IMR-90 (cell line): ENCODE measurements at regions not wholly inside any gene's neighbourhood (a gene's known extent, or its start where the extent isn't known, plus 50 kb on each side); places are given as distances from the start of the nearest gene placed in this dataset.

Experiments
- ATAC-seq: fragments of 200-7000 bp; cut with Tn5 transposase; 2 replicates; pipeline ENCODE4 v1.9.1; 2020; ENCODE audit warnings: low read depth, mild to moderate bottlenecking, moderate library complexity
- BruUV-seq: library from RNA; stranded (reverse); fragments of 400-500 nt; replicated peaks from 2 replicates; lab custom pipeline; 2021; lab: Mats Ljungman, UMichigan
- CTCF ChIA-PET: fragments of 300-600 bp; formaldehyde crosslinking; extraction: SDS; loops from one replicate; lab custom pipeline; 2021; ENCODE audit warnings: antibody characterized with exemption; lab: Yijun Ruan, JAX
- POLR2A ChIA-PET: fragments of 300-600 bp; sonication (Branson Sonifier 250); formaldehyde crosslinking; loops from one replicate; lab custom pipeline; 2022; ENCODE audit warnings: antibody characterized with exemption; ENCODE audit not compliant: unreplicated experiment; lab: Charles Lee
- DNase-seq: peaks from one replicate; pipeline ENCODE4 v3.0.0; 2013
- H2AFZ ChIP-seq: replicated peaks from 2 replicates; pipeline ENCODE3; 2013; ENCODE audit warnings: low read length, mild to moderate bottlenecking; ENCODE audit not compliant: poor library complexity
- H2AK5ac ChIP-seq: 2 replicates; pipeline ENCODE4 v1.6.1; 2013; ENCODE audit warnings: low read depth, low read length, inconsistent platforms
- H2AK9ac ChIP-seq: replicated peaks from 2 replicates; pipeline ENCODE3; 2013; ENCODE audit warnings: mild to moderate bottlenecking, low read depth, low read length, moderate library complexity; ENCODE audit not compliant: poor library complexity
- H2BK120ac ChIP-seq: 2 replicates; pipeline ENCODE4 v1.6.1; 2013; ENCODE audit warnings: low read depth, low read length, inconsistent platforms
- H2BK15ac ChIP-seq: 3 replicates; pipeline ENCODE4 v1.6.1; 2013; ENCODE audit warnings: low read depth, low read length, inconsistent platforms
- H2BK20ac ChIP-seq: 2 replicates; pipeline ENCODE4 v1.6.1; 2013; ENCODE audit warnings: low read depth, mild to moderate bottlenecking, inconsistent platforms, low read length, moderate library complexity
- H2BK5ac ChIP-seq: 2 replicates; pipeline ENCODE4 v1.6.1; 2013; ENCODE audit warnings: mild to moderate bottlenecking, low read depth, low read length, inconsistent platforms; ENCODE audit not compliant: poor library complexity, severe bottlenecking
- H3K14ac ChIP-seq: replicated peaks from 2 replicates; pipeline ENCODE4 v1.6.1; 2013; ENCODE audit warnings: low read depth, low read length, inconsistent platforms
- H3K18ac ChIP-seq: 2 replicates; pipeline ENCODE4 v1.6.1; 2013; ENCODE audit warnings: low read depth, low read length, control low read depth
- H3K23ac ChIP-seq: 2 replicates; pipeline ENCODE4 v1.6.1; 2013; ENCODE audit warnings: low read depth, low read length, inconsistent platforms
- H3K27ac ChIP-seq: 2 replicates; pipeline ENCODE4 v1.5.1; 2013; ENCODE audit warnings: mild to moderate bottlenecking, control low read depth, low read length; ENCODE audit not compliant: insufficient read depth
- H3K27me3 ChIP-seq: 2 replicates; pipeline ENCODE4 v1.6.1; 2013; ENCODE audit warnings: low read length; ENCODE audit not compliant: control insufficient read depth, insufficient read depth
- H3K36me3 ChIP-seq: 2 replicates; pipeline ENCODE4 v1.6.1; 2013; ENCODE audit warnings: low read length, mixed read lengths; ENCODE audit not compliant: control insufficient read depth, insufficient read depth
- H3K4ac ChIP-seq: 2 replicates; pipeline ENCODE4 v1.6.1; 2013; ENCODE audit warnings: low read depth, low read length, inconsistent platforms
- H3K4me1 ChIP-seq: 2 replicates; pipeline ENCODE4 v1.6.1; 2013; ENCODE audit warnings: low read length, mixed read lengths; ENCODE audit not compliant: control insufficient read depth, insufficient read depth
- H3K4me2 ChIP-seq: 2 replicates; pipeline ENCODE4 v1.6.1; 2013; ENCODE audit warnings: low read depth, mild to moderate bottlenecking, control low read depth, low read length, moderate library complexity
- H3K4me3 ChIP-seq: 2 replicates; pipeline ENCODE4 v1.5.1; 2013; ENCODE audit warnings: low read depth, mild to moderate bottlenecking, control low read depth, low read length, moderate library complexity; ENCODE audit not compliant: insufficient read depth
- H3K56ac ChIP-seq: 2 replicates; pipeline ENCODE4 v1.6.1; 2013; ENCODE audit warnings: low read length, inconsistent platforms; ENCODE audit not compliant: insufficient read depth; ENCODE audit errors: extremely low read depth
- H3K79me1 ChIP-seq, 2 experiments: 2 replicates each; pipeline ENCODE4 v1.6.1; 2013; ENCODE audit warnings: low read length in 2 of 2, inconsistent platforms in 1 of 2, low read depth in 1 of 2
- H3K9ac ChIP-seq: 2 replicates; pipeline ENCODE4 v1.6.1; 2013; ENCODE audit warnings: low read depth, low read length, control low read depth
- H3K9me1 ChIP-seq: 2 replicates; pipeline ENCODE4 v1.6.1; 2013; ENCODE audit warnings: low read length, inconsistent platforms; ENCODE audit not compliant: insufficient read depth
- H3K9me3 ChIP-seq: 2 replicates; pipeline ENCODE4 v1.6.1; 2013; ENCODE audit warnings: low read length; ENCODE audit not compliant: control insufficient read depth, insufficient read depth
- H4K20me1 ChIP-seq: 2 replicates; pipeline ENCODE4 v1.6.1; 2013; ENCODE audit warnings: low read length, inconsistent platforms; ENCODE audit not compliant: insufficient read depth
- H4K5ac ChIP-seq: 2 replicates; pipeline ENCODE4 v1.6.1; 2013; ENCODE audit warnings: mild to moderate bottlenecking, low read depth, low read length, control low read depth
- H4K8ac ChIP-seq, 2 experiments: 2 replicates each; pipeline ENCODE4 v1.6.1; 2013; ENCODE audit warnings: low read depth in 2 of 2, low read length in 2 of 2, control low read depth in 1 of 2, inconsistent platforms in 1 of 2
- H4K91ac ChIP-seq: 2 replicates; pipeline ENCODE4 v1.6.1; 2013; ENCODE audit warnings: low read depth, low read length, inconsistent platforms; ENCODE audit not compliant: insufficient read depth
- BHLHE40 ChIP-seq: fragments of 150-350 bp; IDR thresholded peaks from 2 replicates; pipeline ENCODE4 v1.6.1; 2016; ENCODE audit warnings: mild to moderate bottlenecking, low read depth, low read length
- CHD1 ChIP-seq: IDR thresholded peaks from 2 replicates; pipeline ENCODE4 v1.6.1; 2012; ENCODE audit warnings: low read depth, low read length, improper control_type of control experiment
- CTCF ChIP-seq: conservative IDR thresholded peaks from 2 replicates; pipeline ENCODE4 v1.5.1; 2012; ENCODE audit warnings: mild to moderate bottlenecking, low read depth, low read length, improper control_type of control experiment
- NFE2L2 ChIP-seq: fragments of 150-350 bp; IDR thresholded peaks from 2 replicates; pipeline ENCODE4 v1.6.1; 2016; ENCODE audit warnings: low read depth, mild to moderate bottlenecking, low read length
- RAD21 ChIP-seq: IDR thresholded peaks from 2 replicates; pipeline ENCODE4 v1.6.1; 2012; ENCODE audit warnings: low read length, improper control_type of control experiment
- RFX5 ChIP-seq: IDR thresholded peaks from 2 replicates; pipeline ENCODE4 v1.8.0; 2012; ENCODE audit warnings: low read depth, mild to moderate bottlenecking, low read length, moderate library complexity
- SMC3 ChIP-seq: fragments of 150-350 bp; IDR thresholded peaks from 2 replicates; pipeline ENCODE4 v1.6.1; 2016; ENCODE audit warnings: low read depth, mild to moderate bottlenecking, antibody characterized with exemption, low read length, moderate library complexity
- USF2 ChIP-seq: fragments of 150-350 bp; IDR thresholded peaks from 2 replicates; pipeline ENCODE4 v1.6.1; 2017; ENCODE audit warnings: mild to moderate bottlenecking, antibody characterized with exemption, low read length, low read depth
- WGBS, 2 experiments: methylation state at CpG; one replicate each; pipeline versions ENCODE4 v1.1.5 to v1.1.7; 2013; ENCODE audit warnings: missing lambda C conversion rate in 2 of 2; ENCODE audit not compliant: insufficient read length in 1 of 2; ENCODE audit errors: extremely low coverage in 2 of 2; 5-methylcytosine and 5-hydroxymethylcytosine counted together
- dilution Hi-C: fragments of 300-500 bp; cut with HindIII; formaldehyde crosslinking; loops from one replicate; pipeline ENCODE4 v1.14.3; 2018; ENCODE audit warnings: low sequenced_read_pairs; ENCODE audit not compliant: unreplicated experiment
- in situ Hi-C: fragments of 300-500 bp; cut with MboI; formaldehyde crosslinking; loops from 3 replicates; pipeline ENCODE4 v1.14.3; 2019; ENCODE audit warnings: low sequenced_read_pairs, inconsistent platforms, mixed read lengths
- intact Hi-C: fragments of 100-400 bp; cut with micrococcal nuclease; formaldehyde crosslinking; loops from 2 replicates; pipeline ENCODE4 v1.10.0; 2022

GRCh38 chr6:68040780-68041179, 594.3 kb upstream of the ADGRB3 start:
- Histone ChIP-seq H3K27me3 (no peaks in the 10 kb centered on the region), H2AFZ (no peak overlapping the region), H3K14ac (no peak overlapping the region), H3K27ac (no peak overlapping the region), H3K9ac (no peak overlapping the region), H3K36me3 (no peaks in the 10 kb centered on the region), H2BK120ac (no peak overlapping the region), H3K56ac (no peak overlapping the region), H3K4me3 (no peak overlapping the region), H4K20me1 (no peaks in the 10 kb centered on the region), H3K18ac (no peak overlapping the region), H3K4ac (no peak overlapping the region), H2BK5ac (no peak overlapping the region), H3K23ac (no peak overlapping the region), H3K9me1 (no peaks in the 10 kb centered on the region), H4K91ac (no peak overlapping the region), H2AK9ac (no peak overlapping the region), H3K79me1 (no peaks in the 10 kb centered on the region), H2BK20ac (no peak overlapping the region), H3K4me1 (no peaks in the 10 kb centered on the region), H3K9me3 (peaks cover 4% of the 10 kb centered on the region), H3K4me2 (no peak overlapping the region), H2AK5ac (no peak overlapping the region), H4K8ac (no peak overlapping the region), H4K5ac (no peak overlapping the region), H2BK15ac (peak overlapping the region; percentile 80; the same call in 1 of the 3 replicates)
- TF ChIP-seq RAD21 (no peak), CHD1 (no peak), NFE2L2 (no peak), SMC3 (no peak), RFX5 (no peak), CTCF (no peak), USF2 (no peak), BHLHE40 (no peak)
- dilution Hi-C loops (no loop called here), intact Hi-C loops (no loop called here), in situ Hi-C loops (no loop called here)
- ATAC-seq (no peak), DNase-seq (no peak)
- ChIA-PET POLR2A (no interaction called here), CTCF (no interaction called here)
- no TSS peak for BruUV-seq
- no CpG with 5 or more reads among the region's 3 CpGs for WGBS, 2 experiments
